GM13976 (cell line): ENCODE measurements at regions not wholly inside any gene's neighbourhood (a gene's known extent, or its start where the extent isn't known, plus 50 kb on each side); places are given as distances from the start of the nearest gene placed in this dataset.
"Not testable (repeated sequence)": the region's sequence is repeated elsewhere in the genome, so short reads cannot be mapped to it uniquely, and the experiment has no call there.

Source experiments
- DNase-seq: peaks from one replicate; pipeline ENCODE4 v3.0.0; 2012; ENCODE audit warnings: low spot score
- in situ Hi-C: fragments of 300-500 bp; cut with MboI; formaldehyde crosslinking; loops from one replicate; pipeline ENCODE4 v1.12.0; 2022; ENCODE audit warnings: low sequenced_read_pairs, mixed read lengths, inconsistent platforms; ENCODE audit not compliant: unreplicated experiment
- TF ChIP-seq, protein P1 (sequence below): IDR thresholded peaks from 2 replicates; pipeline ENCODE4 v1.5.1; 2012; ENCODE audit warnings: borderline replicate concordance, mild to moderate bottlenecking; ENCODE audit not compliant: insufficient read depth; ENCODE audit errors: extremely low read depth, missing control alignments, control extremely low read depth

DNA sequence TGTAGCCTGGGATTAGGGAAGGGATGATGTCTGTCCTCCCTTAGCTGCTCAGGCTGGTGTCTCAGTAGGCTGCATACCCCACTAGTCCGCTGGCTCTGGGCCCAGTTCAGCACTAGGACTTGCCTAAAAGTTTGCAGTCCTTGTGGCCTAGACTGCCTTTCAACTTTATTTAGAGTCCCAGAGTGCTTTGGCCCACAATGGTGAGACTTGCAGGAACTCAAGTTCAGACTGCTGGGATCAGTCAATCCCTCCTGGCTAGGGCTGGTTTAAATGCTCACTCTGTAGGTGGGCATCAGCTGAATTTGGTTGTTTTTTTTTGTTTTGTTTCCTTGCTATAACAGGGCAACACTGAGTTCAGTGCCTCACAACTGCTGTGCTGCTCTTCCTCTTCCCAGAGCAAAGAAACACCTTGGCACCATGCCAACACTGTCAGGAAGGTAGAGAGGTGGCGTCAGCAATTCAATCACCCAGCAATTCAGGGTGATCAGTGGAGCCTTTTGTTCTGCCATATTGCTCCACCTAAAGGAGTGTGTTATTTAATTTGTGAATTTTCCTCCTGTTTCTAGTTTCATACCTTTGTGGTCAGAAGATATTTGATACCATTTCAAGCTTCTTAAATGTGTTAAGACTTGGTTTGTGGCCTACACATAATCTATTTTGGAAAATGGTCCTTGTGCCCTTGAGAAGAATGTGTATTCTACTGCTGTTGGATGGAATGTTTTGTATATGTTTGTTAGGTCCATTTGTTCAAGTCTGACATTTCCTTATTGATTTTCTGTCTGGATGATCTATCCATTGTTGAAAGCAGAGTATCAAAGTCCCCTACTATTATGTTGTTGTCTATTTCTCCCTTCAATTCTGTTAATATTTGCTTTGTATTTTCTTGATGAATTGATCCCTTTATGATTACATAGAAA lies 284.0 kb upstream of the PMFBP1 start:
- TF ChIP-seq, protein P1, sequence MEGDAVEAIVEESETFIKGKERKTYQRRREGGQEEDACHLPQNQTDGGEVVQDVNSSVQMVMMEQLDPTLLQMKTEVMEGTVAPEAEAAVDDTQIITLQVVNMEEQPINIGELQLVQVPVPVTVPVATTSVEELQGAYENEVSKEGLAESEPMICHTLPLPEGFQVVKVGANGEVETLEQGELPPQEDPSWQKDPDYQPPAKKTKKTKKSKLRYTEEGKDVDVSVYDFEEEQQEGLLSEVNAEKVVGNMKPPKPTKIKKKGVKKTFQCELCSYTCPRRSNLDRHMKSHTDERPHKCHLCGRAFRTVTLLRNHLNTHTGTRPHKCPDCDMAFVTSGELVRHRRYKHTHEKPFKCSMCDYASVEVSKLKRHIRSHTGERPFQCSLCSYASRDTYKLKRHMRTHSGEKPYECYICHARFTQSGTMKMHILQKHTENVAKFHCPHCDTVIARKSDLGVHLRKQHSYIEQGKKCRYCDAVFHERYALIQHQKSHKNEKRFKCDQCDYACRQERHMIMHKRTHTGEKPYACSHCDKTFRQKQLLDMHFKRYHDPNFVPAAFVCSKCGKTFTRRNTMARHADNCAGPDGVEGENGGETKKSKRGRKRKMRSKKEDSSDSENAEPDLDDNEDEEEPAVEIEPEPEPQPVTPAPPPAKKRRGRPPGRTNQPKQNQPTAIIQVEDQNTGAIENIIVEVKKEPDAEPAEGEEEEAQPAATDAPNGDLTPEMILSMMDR = no peak
- in situ Hi-C loops = no loop called here
- DNase-seq = no peak

DNA sequence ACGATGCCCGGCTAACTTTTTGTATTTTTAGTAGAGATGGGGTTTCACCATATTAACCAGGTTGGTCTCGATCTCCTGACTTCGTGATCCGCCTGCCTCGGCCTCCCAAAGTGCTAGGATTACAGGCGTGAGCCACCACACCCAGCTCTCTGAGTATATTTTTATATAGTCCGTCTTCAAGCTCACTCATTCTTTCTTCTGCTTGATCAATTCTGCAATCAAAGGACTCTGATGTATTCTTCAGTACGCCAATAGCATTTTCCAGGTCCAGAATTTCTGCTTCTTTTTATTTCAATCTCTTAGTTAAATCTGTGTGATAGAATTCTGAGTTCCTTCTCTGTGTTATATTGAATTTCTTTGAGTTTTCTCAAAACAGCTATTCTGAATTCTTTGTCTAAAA lies 281.9 kb upstream of the PMFBP1 start:
- DNase-seq, in situ Hi-C loops: not testable (repeated sequence)

DNA sequence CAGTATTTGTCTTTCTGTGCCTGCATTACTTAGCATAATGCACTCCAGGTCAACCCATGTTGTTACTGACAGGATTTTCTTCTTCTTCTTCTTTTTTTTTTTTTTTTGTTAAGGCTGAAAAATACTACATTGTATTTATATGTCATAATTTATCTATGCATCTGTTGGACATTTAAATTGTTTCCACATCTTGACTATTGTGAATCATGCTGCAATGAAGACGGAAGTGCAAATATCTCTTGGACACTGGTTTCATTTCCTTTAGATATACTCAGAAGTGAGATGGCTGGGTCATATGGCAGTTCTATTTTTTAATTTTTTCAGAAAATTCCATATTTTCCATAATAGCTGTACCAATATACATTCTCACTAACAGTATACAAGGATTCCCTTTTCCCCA lies 272.7 kb upstream of the PMFBP1 start:
- TF ChIP-seq, protein P1 = no peak
- in situ Hi-C loops = no loop called here
- DNase-seq = no peak

DNA sequence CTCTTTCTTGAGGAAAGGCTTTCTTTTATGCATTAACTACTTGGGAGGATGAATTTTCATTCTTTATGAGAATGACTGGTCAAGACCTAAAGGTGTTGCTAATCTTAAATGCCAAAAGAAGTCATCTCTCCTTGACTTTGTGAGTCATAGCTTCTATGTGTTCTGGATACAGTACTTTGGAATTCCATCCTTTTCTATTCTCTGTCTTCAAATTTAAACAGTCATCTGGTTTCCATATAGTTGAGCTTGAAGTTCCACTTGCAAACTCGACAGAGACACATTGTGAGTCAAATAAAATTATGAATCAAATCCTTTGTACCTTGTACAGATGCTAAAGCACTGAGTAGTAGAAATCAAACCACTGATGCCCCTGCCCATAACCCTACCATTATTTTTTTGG lies 271.9 kb upstream of the PMFBP1 start:
- TF ChIP-seq, protein P1 = no peak
- no peak for DNase-seq
- in situ Hi-C loops = no loop called here

DNA sequence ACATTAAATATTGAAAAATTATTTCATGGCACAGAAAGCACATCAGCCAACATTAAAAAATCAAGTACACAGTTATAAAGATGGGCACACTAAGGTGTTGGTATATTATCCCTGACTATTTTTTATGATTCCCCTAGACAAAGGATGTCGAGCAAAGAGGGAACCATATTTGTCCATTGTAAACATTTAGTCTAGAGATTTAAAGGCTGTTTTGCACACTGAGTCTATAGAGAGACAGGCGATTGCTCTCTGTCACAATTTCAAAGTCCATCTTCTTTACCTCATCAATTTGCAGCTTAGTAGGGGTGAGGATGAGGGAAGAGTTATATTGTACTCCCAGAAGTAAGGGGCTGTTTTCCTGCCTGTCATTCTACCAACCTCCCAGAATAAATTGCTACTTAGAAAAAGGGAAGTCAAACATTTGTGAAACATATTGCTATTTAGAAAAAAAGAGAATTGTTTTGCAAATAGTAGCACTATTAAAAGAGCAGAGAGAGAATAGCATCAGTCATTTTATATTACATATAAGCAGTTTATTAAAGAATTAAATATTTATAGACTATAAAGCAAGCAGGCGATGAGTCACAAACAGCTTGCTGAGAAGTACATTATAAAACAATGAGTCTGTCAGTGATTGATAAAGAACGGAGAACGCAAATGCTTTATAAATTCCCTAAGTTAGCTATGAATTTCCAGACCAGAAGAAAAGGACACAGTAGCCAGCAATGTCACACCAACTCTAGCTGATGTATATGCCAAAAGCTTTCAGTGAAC lies 270.6 kb upstream of the PMFBP1 start:
- in situ Hi-C loops = no loop called here
- TF ChIP-seq, protein P1 = no peak
- DNase-seq = no peak

DNA sequence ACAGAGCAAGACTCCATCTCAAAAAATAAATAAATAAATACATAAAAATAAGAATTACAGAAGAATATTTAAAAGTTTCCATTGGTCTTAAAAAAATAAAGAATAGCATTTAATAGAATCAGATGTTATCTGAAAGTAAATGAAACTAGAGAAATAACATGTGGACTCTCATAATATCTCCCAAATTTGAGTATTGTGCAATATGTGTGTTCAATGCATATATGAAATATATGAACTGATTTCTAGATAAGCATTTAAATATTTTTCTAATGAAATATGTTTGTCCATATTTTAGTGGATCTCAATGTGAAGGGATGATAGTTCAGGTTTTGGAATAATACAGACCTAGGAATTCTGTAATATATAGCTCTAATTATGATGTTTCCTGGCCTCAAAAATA lies 265.9 kb upstream of the PMFBP1 start:
- no peak for DNase-seq
- in situ Hi-C loops = no loop called here
- TF ChIP-seq, protein P1 = no peak

DNA sequence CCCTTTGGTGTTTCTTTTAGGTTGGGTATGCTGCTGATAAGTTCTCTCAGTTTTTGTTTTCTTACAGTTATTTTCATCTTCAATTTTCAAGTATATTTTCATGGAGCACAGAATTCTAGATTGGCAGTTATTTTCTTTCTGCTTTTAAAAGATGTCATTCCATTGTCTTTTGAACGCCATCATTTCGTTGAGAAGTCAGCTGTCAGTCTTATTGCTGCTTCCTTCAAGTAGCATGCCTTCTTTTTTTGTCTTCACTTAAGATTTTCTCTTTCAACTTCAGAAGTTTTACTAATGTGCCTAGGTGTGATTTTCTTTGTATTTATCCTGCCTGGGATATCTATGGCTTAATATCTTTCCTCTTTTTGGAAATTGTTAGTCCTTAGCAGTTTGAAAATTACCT lies 262.2 kb upstream of the PMFBP1 start:
- DNase-seq = no peak
- TF ChIP-seq, protein P1 = no peak
- in situ Hi-C loops = no loop called here
